GM12878 (cell line): ENCODE measurements at regions not wholly inside any gene's neighbourhood (a gene's known extent, or its start where the extent isn't known, plus 50 kb on each side); places are given as distances from the start of the nearest gene placed in this dataset.

ENCODE experiments used
- ATAC-seq: fragments of 200-7000 bp; cut with Tn5 transposase; 3 replicates; pipeline ENCODE4 v1.9.1; 2020; ENCODE audit warnings: mild to moderate bottlenecking, moderate library complexity
- BruUV-seq: library from RNA; stranded (reverse); fragments of 400-500 nt; replicated peaks from 2 replicates; lab custom pipeline; 2021; lab: Mats Ljungman, UMichigan
- CTCF ChIA-PET: fragments of 300-600 bp; sonication (Branson Sonifier 250); formaldehyde crosslinking; extraction: SDS; loops from one replicate; lab custom pipeline; 2021; ENCODE audit warnings: inconsistent platforms; lab: Yijun Ruan, JAX
- POLR2A ChIA-PET: fragments of 350-600 bp; formaldehyde crosslinking; extraction: SDS; loops from one replicate; lab custom pipeline; 2021; ENCODE audit warnings: inconsistent platforms; lab: Charles Lee
- RAD21 ChIA-PET: fragments of 300-600 bp; sonication (Branson Sonifier 250); formaldehyde crosslinking; loops from one replicate; lab custom pipeline; 2023; ENCODE audit warnings: antibody characterized with exemption; ENCODE audit not compliant: unreplicated experiment; lab: Charles Lee
- SMC1A ChIA-PET: fragments of 300-600 bp; sonication (Branson Sonifier 250); formaldehyde crosslinking; loops from one replicate; lab custom pipeline; 2023; ENCODE audit not compliant: unreplicated experiment, uncharacterized antibody; lab: Charles Lee
- DNase-seq: peaks from one replicate; pipeline ENCODE4 v3.0.0-alpha.2; 2011; ENCODE audit warnings: low read depth, low spot score
- FAIRE-seq: peaks from 3 replicates; lab custom pipeline; 2011; peaks lifted over from hg19 to GRCh38; lab: Jason Lieb, UNC
- H2AFZ ChIP-seq: 2 replicates; pipeline ENCODE4 v1.6.0; 2011; ENCODE audit warnings: low read depth, low read length, control low read depth; ENCODE audit not compliant: control insufficient read depth
- H3K27ac ChIP-seq: 2 replicates; pipeline ENCODE4 v1.5.1; 2011; ENCODE audit warnings: control low read depth; ENCODE audit not compliant: control insufficient read depth, insufficient read depth
- H3K27me3 ChIP-seq, 2 experiments: replicated peaks in 1 of 2; 2 replicates each; pipeline versions ENCODE4 v1.6.0 to v1.6.1; 2011; ENCODE audit warnings: low read length in 1 of 2; ENCODE audit not compliant: control insufficient read depth in 2 of 2, insufficient read depth in 2 of 2
- H3K36me3 ChIP-seq, 2 experiments: 2 replicates each; pipeline ENCODE4 v1.5.1; 2011; ENCODE audit warnings: low read length in 1 of 2; ENCODE audit not compliant: control insufficient read depth in 2 of 2, insufficient read depth in 2 of 2
- H3K4me1 ChIP-seq: 2 replicates; pipeline ENCODE4 v1.6.1; 2011; ENCODE audit warnings: mild to moderate bottlenecking, low read length, moderate library complexity, mixed read lengths; ENCODE audit not compliant: control insufficient read depth, insufficient read depth
- H3K4me2 ChIP-seq: 2 replicates; pipeline ENCODE4 v1.6.0; 2011; ENCODE audit warnings: control low read depth; ENCODE audit not compliant: control insufficient read depth, insufficient read depth
- H3K4me3 ChIP-seq: fragments of 200-600 bp; sonication (generic); 2 replicates; pipeline ENCODE4 v1.5.1; 2016
- H3K79me2 ChIP-seq: 2 replicates; pipeline ENCODE4 v1.6.0; 2011; ENCODE audit warnings: low read length; ENCODE audit not compliant: control insufficient read depth, insufficient read depth
- H3K9ac ChIP-seq: 2 replicates; pipeline ENCODE4 v1.8.0; 2011; ENCODE audit warnings: low read length, control low read depth, mixed read lengths; ENCODE audit not compliant: control insufficient read depth, insufficient read depth
- H3K9me3 ChIP-seq: replicated peaks from 3 replicates; pipeline ENCODE4 v1.5.1; 2011; ENCODE audit warnings: mild to moderate bottlenecking, low read length; ENCODE audit not compliant: control insufficient read depth, insufficient read depth
- H4K20me1 ChIP-seq: 2 replicates; pipeline ENCODE4 v1.6.0; 2011; ENCODE audit not compliant: control insufficient read depth, insufficient read depth
- ATF2 ChIP-seq: IDR thresholded peaks from 2 replicates; pipeline ENCODE4 v1.6.1; 2012; ENCODE audit warnings: low read length, inconsistent platforms
- BACH1 ChIP-seq: fragments of 450-650 bp; IDR thresholded peaks from 2 replicates; pipeline ENCODE4 v1.6.1; 2017; ENCODE audit warnings: mild to moderate bottlenecking, borderline replicate concordance
- DPF2 ChIP-seq: fragments of 450-650 bp; IDR thresholded peaks from 2 replicates; pipeline ENCODE4 v1.6.1; 2017; ENCODE audit warnings: mild to moderate bottlenecking
- EGR1 ChIP-seq, 2 experiments: IDR thresholded peaks; 1 replicate in 1 of 2; 2 replicates in 1 of 2; pipeline ENCODE4 v1.6.1; 2011 to 2012; ENCODE audit warnings: low read depth in 2 of 2, low read length in 2 of 2, borderline replicate concordance in 1 of 2, mild to moderate bottlenecking in 1 of 2, moderate library complexity in 1 of 2
- IKZF2 ChIP-seq, 2 experiments: fragments of 450-650 bp; IDR thresholded peaks; 2 replicates each; pipeline ENCODE4 v1.6.1; 2017; ENCODE audit warnings: mild to moderate bottlenecking in 2 of 2, moderate library complexity in 2 of 2
- PBX3 ChIP-seq: IDR thresholded peaks from 2 replicates; pipeline ENCODE4 v1.6.1; 2011; ENCODE audit warnings: mild to moderate bottlenecking, low read depth, low read length, moderate library complexity; ENCODE audit not compliant: insufficient replicate concordance
- SPI1 ChIP-seq: IDR thresholded peaks from 2 replicates; pipeline ENCODE4 v1.6.1; 2011; ENCODE audit warnings: low read depth, mild to moderate bottlenecking, low read length, moderate library complexity, borderline replicate concordance; ENCODE audit not compliant: insufficient read depth
- ZBTB4 ChIP-seq: fragments of 450-650 bp; formaldehyde crosslinking; IDR thresholded peaks from 2 replicates; pipeline ENCODE4 v1.4.0; 2022; ENCODE audit warnings: mild to moderate bottlenecking, moderate library complexity
- ZBTB40 ChIP-seq: fragments of 450-650 bp; IDR thresholded peaks from 2 replicates; pipeline ENCODE4 v1.6.1; 2016; ENCODE audit warnings: mild to moderate bottlenecking, moderate library complexity, borderline replicate concordance
- WGBS: methylation state at CpG from one replicate; pipeline ENCODE4 v1.1.6; 2016; ENCODE audit warnings: low lambda C conversion rate; ENCODE audit not compliant: insufficient replicate concordance, insufficient coverage; ENCODE audit errors: missing lambda C conversion rate; 5-methylcytosine and 5-hydroxymethylcytosine counted together
- in situ Hi-C: fragments of 300-500 bp; cut with MboI; formaldehyde crosslinking; loops from 9 replicates; pipeline ENCODE4 v1.14.3; 2018; ENCODE audit warnings: mixed read lengths
- intact Hi-C: fragments of 100-400 bp; cut with micrococcal nuclease; formaldehyde crosslinking; loops from one replicate; pipeline ENCODE4 v1.14.2; 2022; ENCODE audit not compliant: unreplicated experiment

GRCh38 chr13:107119989-107120881, 552.3 kb upstream of the ARGLU1 start (continued):
- TF ChIP-seq EGR1 (IDR thresholded peaks at IDR 0.05; ENCODE audit: borderline replicate concordance in 1 of 2, low read depth in 2 of 2, low read length in 2 of 2): no peak

GRCh38 chr13:107118506-107118905, 550.6 kb upstream of the ARGLU1 start:
- FAIRE-seq: no peak
- 5% methylated on average over 5 of the region's 5 CpGs for WGBS
- TF ChIP-seq BACH1 (no peak), ZBTB4 (CRISPR knock-in tag) (no peak), ZBTB40 (no peak), PBX3 (no peak), ATF2 (no peak), IKZF2 (IDR thresholded peaks at IDR 0.05) (no peak), DPF2 (no peak), SPI1 (no peak)

More at GRCh38 chr13:107118506-107118905, 550.6 kb upstream of the ARGLU1 start:
- in situ Hi-C loops: no loop called here
- ChIA-PET RAD21 (interaction anchor here (1.4 kb wide), 1 partner anchor 195 kb away, joined by 4 read pairs; no protein-coding TSS in a partner anchor), SMC1A (interaction anchor here (1.0 to 1.6 kb wide), 2 partner anchors 16 to 44 kb away, joined by 4 to 5 read pairs; no protein-coding TSS in a partner anchor), POLR2A (no interaction called here), CTCF (interaction anchor here (1.0 kb wide), 1 partner anchor 205 kb away, joined by 3 read pairs; no protein-coding TSS in a partner anchor)
- ATAC-seq (no peak), DNase-seq (no peak)
- intact Hi-C loops: no loop called here
- Histone ChIP-seq H3K4me2 (no peak overlapping the region), H3K79me2 (no peaks in the 10 kb centered on the region), H3K27me3 (no peaks in the 10 kb centered on the region), H2AFZ (no peak overlapping the region), H4K20me1 (no peaks in the 10 kb centered on the region), H3K27ac (no peak overlapping the region), H3K9me3 (no peaks in the 10 kb centered on the region), H3K4me3 (no peak overlapping the region), H3K9ac (no peak overlapping the region), H3K36me3 (no peaks in the 10 kb centered on the region), H3K4me1 (no peaks in the 10 kb centered on the region)
- no TSS peak for BruUV-seq
